GM18505 (cell line): ENCODE measurements at regions not wholly inside any gene's neighbourhood (a gene's known extent, or its start where the extent isn't known, plus 50 kb on each side); places are given as distances from the start of the nearest gene placed in this dataset.

Experiments used
- ATAC-seq: cut with Tn5 transposase; IDR thresholded peaks from one replicate; pipeline ENCODE4 v1.9.1; 2021; ENCODE audit not compliant: unreplicated experiment
- POLR2A ChIP-seq: IDR thresholded peaks from 4 replicates; pipeline ENCODE4 v1.6.1; 2011; ENCODE audit warnings: borderline replicate concordance; ENCODE audit not compliant: insufficient read depth, insufficient read length; ENCODE audit errors: extremely low read depth

GRCh38 chr5:72760259-72760658 lies 56.2 kb upstream of the TNPO1 start:
- TF ChIP-seq POLR2A, result no peak

DNA sequence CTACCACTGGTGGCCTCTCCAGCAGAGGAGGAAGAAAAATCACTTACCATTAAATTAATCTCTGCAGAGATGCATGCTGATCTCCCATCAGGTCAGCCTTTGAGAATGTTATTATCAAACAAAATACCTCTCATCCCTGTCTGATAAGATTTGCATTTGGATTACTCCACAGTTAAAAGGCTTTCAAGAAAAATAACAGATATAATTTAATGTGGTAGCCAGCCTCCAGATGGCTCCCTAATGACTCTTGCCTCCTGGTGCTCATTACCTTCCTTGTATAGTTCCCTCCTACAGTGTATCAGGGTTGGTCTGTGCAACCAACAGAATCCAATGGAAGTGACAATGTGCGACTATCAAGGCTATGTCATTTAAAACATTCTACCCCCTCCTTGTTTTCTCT lies 63.6 kb upstream of the TNPO1 start:
- TF ChIP-seq POLR2A, result no peak
- no peak for ATAC-seq

More at GRCh38 chr5:72760259-72760658, 56.2 kb upstream of the TNPO1 start:
- ATAC-seq, result no peak

DNA sequence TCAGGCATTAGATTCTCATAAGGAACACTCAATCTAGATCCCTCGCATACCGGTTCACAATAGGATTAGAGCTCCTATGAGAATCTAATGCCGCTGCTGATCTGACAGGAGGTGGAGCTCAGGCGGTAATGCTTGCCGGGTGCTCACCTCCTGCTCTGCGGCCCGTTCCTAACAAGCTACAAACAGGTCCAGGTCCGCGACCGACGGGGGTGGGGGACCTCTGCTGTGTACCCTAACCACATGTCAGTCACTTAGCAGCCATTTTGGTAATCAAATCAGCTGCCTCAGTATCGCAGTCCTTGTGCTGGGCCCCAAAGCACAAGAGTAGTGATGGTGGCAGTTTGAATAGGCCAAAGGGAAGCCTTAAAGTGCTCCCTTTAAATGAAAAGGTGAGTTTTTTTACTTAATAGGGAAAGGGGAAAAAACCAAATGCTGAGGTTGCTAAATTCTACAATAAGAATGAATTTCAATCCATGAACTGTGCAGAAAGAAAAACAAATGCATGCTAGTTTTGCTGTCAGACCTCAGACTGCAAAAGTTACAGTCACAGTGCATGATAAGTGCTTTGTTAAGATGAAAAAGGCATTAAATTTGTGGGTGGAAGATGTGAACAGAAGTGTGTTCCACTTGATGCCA lies 67.0 kb upstream of the TNPO1 start:
- TF ChIP-seq POLR2A, result no peak
- ATAC-seq, result no peak

GRCh38 chr5:72747826-72748225 lies 68.6 kb upstream of the TNPO1 start:
- no peak for TF ChIP-seq POLR2A
- ATAC-seq, result no peak

GRCh38 chr5:72746736-72747135 lies 69.7 kb upstream of the TNPO1 start:
- no peak for ATAC-seq
- TF ChIP-seq POLR2A, result no peak

- ATAC-seq, result no peak
- TF ChIP-seq POLR2A, result no peak
Observed at GRCh38 chr5:72744136-72744535, 72.3 kb upstream of the TNPO1 start.

DNA sequence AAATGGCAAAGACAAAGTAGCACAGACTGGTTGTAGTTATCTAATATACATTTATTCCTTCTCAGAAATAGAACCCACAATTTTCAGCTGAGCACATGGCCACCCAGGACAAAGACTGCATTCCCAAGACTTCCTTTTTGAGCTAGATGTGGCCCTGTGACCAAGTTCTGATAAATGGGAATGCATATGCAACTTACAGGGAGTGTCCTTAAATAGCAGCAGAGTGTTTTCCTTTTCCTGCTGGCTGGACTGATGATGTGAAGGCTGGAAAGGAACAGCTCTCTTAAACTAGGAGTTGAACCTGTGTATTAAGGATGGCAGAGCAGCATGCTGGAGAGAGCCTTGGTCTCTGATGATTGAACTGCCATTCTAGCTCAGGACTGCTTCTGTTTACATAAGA lies 74.7 kb upstream of the TNPO1 start:
- ATAC-seq, result no peak
- no peak for TF ChIP-seq POLR2A

DNA sequence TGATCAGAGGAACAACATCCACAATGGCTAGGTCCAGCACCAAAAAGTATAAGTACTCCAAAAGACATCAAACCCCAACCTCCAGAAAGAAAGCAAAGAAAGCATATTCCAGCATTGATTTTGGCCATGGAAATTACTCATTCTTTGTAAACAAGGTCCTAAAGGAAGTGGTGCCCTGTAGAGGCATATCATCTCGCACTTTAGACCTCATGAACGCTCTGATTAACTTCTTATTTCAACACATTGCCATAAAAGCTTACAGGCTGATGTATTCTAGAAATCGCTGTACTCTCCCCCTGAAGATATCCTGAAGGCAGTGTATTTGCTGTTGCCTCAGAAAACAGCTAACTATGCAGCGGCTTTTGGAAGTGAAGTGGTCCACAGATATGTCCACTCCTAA lies 82.7 kb upstream of the TNPO1 start:
- TF ChIP-seq POLR2A, result no peak

DNA sequence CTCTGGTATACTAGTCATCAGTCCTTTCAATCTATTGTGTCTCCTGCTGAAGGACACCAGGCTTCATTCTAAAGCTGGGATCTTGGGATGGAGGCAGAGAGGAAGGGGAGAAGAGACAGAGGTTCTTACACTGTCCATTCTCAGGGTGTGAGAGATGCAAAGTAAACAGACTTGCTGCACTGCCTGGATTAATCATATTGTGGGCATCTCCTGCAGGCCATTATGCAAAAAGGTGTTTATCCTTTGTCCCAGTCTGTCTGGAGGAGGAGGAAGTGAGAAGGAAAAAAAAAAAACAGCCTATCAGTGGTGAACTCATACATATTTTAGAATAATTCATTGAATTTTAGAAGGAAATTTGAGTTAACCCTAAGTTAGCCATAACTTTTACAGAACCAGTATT lies 92.9 kb upstream of the TNPO1 start:
- no peak for TF ChIP-seq POLR2A
- ATAC-seq, result no peak

More for the DNA sequence above, 82.7 kb upstream of the TNPO1 start:
- no peak for ATAC-seq

GRCh38 chr5:72722792-72723452 lies 93.5 kb upstream of the TNPO1 start:
- no peak for ATAC-seq

DNA sequence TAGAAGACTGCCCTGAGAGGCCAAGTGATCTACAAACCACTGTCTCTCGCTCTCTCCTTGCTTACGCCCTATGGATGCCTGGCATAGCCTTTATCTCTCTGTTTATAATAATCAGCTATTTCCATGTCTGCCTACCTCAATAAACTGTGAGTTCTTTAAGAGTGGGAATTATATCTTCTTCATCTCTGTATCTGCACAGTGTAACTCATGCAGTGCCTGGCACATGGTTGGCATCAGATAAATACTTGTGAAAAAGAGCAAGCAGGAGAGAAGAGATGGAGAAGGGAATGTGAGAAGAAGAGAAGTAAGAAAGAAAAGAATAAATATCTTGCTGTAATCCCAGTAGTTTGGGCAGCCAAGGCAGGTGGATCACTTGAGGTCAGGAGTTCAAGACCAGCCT lies 94.6 kb upstream of the TNPO1 start:
- no peak for ATAC-seq
- TF ChIP-seq POLR2A, result no peak

More at GRCh38 chr5:72722792-72723452, 93.5 kb upstream of the TNPO1 start:
- TF ChIP-seq POLR2A, result no peak

GRCh38 chr5:72720205-72720604 lies 96.3 kb upstream of the TNPO1 start:
- TF ChIP-seq POLR2A, result no peak

GRCh38 chr5:72711351-72711750 lies 105.1 kb upstream of the TNPO1 start:
- no peak for TF ChIP-seq POLR2A
- no peak for ATAC-seq

More at GRCh38 chr5:72720205-72720604, 96.3 kb upstream of the TNPO1 start:
- ATAC-seq, result no peak

- TF ChIP-seq POLR2A, result no peak
- no peak for ATAC-seq
Observed at GRCh38 chr5:72709341-72709740, 107.1 kb upstream of the TNPO1 start.
